AG09309 (cell line): ENCODE measurements at regions not wholly inside any gene's neighbourhood (a gene's known extent, or its start where the extent isn't known, plus 50 kb on each side); places are given as distances from the start of the nearest gene placed in this dataset.
A peak's percentile ranks its signal among the peaks of the same experiment; 100 is the strongest.

Experiments used
- DNase-seq: peaks from one replicate; pipeline ENCODE4 v3.0.0-alpha.2; 2010; ENCODE audit warnings: low read depth
- H3K4me3 ChIP-seq: 2 replicates; pipeline ENCODE4 v1.5.1; 2011; ENCODE audit warnings: mild to moderate bottlenecking, low read depth, low read length, moderate library complexity; ENCODE audit not compliant: control insufficient read depth
- TF ChIP-seq, protein P1 (sequence below): IDR thresholded peaks from 2 replicates; pipeline ENCODE4 v1.5.1; 2011; ENCODE audit warnings: mild to moderate bottlenecking, low read depth, low read length, inconsistent platforms; ENCODE audit not compliant: insufficient read depth, control insufficient read depth; ENCODE audit errors: missing control alignments

DNA sequence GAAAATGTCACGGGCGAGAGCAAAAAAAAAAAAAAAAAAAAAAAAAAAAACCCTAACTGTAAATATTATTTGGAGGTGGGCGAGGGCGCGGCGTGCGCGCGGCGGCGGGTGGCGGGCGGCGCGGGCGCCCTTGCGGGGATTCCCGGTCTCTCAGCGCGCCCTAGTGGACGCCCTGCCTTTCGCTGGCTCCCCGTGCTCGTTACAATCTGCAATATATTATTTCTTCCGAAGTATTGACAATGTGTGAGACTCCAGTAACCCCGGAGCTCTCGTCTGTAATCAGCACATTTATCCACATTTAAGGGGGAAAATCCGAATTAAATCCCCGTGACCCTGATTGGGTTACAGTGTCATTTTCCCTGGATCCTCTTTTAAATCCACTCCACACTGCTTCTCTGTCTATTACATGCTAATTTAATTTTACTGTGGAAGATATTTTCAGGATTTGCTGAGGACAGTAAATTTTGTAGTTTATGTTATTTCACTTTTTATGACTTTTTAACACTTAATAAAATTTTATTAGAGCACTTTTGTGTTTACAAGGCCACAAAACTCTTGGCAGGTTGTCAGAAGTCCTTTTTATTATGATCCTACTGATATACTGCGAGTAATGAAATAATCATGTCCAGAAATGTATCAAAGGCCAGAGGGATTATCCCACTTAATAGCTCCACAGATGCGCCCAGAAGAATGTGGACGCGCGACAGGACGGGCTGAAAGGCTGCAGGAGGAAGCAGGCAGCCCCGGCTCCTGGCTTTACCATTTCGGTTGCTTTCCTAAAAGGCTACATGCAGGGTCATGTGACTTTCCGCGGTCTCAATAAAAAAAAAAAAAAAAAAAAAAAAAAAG, 369.1 kb downstream of the MTX2 start:
- H3K4me3 ChIP-seq = peak overlapping the region; percentile 68
- TF ChIP-seq, protein P1, sequence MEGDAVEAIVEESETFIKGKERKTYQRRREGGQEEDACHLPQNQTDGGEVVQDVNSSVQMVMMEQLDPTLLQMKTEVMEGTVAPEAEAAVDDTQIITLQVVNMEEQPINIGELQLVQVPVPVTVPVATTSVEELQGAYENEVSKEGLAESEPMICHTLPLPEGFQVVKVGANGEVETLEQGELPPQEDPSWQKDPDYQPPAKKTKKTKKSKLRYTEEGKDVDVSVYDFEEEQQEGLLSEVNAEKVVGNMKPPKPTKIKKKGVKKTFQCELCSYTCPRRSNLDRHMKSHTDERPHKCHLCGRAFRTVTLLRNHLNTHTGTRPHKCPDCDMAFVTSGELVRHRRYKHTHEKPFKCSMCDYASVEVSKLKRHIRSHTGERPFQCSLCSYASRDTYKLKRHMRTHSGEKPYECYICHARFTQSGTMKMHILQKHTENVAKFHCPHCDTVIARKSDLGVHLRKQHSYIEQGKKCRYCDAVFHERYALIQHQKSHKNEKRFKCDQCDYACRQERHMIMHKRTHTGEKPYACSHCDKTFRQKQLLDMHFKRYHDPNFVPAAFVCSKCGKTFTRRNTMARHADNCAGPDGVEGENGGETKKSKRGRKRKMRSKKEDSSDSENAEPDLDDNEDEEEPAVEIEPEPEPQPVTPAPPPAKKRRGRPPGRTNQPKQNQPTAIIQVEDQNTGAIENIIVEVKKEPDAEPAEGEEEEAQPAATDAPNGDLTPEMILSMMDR = peak; percentile 65
- no peak for DNase-seq

DNA sequence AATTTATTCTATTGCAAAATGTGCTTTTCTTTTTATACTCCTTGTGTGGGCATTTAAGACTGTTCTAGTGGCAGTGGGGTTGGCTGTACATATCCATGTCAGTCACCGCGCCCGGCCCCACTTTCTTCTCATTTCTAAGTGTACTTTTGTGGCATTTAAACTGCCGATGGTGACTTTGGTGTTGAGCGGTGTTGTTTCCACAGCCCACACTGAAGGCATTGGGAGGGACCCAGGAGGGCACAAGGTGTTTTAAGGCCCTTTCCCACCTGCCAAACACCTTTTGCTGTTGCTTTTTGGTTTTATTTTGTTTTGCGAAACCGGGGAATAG, 369.7 kb downstream of the MTX2 start:
- H3K4me3 ChIP-seq = no peak overlapping the region

DNA sequence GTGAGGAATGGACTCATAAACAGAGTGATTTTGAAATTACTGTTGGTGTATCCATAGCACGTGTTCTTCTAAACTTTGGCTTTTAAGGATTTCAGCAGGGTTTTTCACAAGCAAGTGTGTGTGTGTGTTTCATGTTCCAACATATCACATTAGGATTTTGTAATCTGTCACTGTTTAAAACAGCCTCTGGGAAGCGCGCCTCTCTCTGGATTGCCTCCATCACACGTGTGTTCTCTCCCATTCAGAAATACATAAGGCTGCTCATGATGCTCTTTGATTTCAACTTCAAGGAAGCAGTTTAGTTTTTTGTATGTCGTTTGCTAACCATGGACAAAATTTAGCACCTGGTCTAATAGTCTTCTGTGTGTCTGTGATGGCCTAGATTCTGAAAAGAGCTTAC, 370.4 kb downstream of the MTX2 start:
- TF ChIP-seq, protein P1 = no peak
- no peak overlapping the region for H3K4me3 ChIP-seq
- no peak for DNase-seq

More for the DNA sequence above, 369.7 kb downstream of the MTX2 start:
- DNase-seq = no peak
- TF ChIP-seq, protein P1 = no peak

DNA sequence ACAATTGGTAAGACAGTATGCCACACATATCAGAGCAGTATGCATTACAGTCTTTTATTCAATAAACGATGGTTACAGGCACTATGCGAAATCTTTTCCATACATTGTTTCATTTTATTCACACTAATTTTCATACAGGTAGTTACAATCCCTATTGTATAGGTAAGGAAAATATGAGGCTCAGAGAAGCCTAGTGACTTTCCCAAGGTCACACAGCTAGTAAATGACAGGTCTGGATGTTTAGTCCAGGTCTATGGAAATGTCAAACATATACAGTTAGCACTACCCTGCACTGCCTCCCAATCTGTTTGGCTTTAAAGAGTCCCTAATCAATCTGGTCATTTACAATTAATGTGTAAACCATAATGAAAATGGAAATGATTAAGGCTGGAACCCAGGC, 372.2 kb downstream of the MTX2 start:
- no peak for DNase-seq
- H3K4me3 ChIP-seq = no peak overlapping the region
- TF ChIP-seq, protein P1 = no peak

DNA sequence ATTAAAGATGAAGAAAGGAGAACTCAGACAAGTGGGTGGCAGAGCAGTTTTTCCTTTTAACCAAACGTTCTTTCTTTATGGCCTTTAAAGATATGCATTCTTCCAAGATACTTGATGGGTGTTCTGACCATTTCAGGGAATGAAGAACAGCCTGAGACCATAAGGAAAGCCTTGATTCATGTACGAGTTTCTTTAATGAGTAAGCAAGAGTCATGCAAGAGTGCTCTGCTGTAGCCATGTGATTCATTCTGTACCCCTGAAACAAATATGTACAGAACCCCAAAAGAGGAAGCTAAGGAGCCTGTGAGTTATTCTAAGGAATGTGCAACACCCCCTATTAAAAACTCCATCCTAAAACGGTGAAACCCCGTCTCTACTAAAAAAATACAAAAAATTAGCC, 372.8 kb downstream of the MTX2 start:
- H3K4me3 ChIP-seq = no peak overlapping the region
- TF ChIP-seq, protein P1 = no peak
- DNase-seq = peak; percentile 29

DNA sequence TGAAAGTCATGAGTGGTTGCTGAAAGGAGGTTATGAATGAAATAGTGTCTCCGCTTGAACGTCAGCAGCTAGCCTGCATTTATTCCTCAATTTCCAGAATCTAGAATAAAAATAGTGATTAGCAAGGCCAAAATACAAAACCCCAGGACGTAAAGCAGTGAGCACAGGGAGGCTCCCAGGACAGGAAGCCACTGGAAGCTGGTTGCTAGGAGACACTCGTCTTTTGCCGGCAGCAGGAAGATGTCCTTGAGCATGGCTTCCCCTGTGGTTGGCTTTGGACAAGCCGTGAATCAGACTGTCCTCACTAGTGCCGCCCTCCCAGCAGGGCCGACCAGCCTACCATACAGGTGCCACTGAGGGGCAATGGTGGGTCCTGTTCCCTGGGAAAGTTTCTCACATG, 374.4 kb downstream of the MTX2 start:
- no peak overlapping the region for H3K4me3 ChIP-seq

More for the DNA sequence above, 374.4 kb downstream of the MTX2 start:
- TF ChIP-seq, protein P1 = no peak
- DNase-seq = no peak
